ENCODE measurements at regions not wholly inside any gene's neighbourhood (a gene's known extent, or its start where the extent isn't known, plus 50 kb on each side); places are given as distances from the start of the nearest gene placed in this dataset.

DNA sequence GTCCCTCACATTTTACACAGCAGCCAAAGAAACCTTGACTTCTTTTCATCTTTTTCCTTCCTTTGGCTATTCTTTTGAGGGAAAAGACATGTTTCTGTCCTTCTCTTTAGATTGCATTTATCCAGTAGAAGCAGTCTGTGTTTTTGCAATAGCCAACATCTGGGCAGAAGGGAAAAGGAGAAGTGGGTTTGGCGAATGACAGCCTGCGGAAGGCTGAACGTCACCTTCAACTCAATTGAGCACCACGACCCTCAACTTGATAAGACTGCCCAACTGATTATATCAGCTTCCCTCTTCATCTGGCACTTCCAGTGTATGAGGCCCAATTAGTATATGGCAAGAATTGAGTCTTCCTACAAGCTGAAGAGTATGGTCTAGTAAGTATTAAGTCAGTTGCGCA lies 1997.6 kb upstream of the WWC1 start:
- no peaks in the 10 kb centered on the region for H3K9me3 ChIP-seq (ENCODE audit: low read length)
- no peaks in the 10 kb centered on the region for H3K27me3 ChIP-seq (ENCODE audit: insufficient read depth, low read length)
- H3K4me1 ChIP-seq (ENCODE audit: insufficient read depth, low read length): no peaks in the 10 kb centered on the region
- no peak overlapping the region for H2AFZ ChIP-seq (ENCODE audit: low read depth, low read length)
- H3K36me3 ChIP-seq (ENCODE audit: insufficient read depth, low read length): no peaks in the 10 kb centered on the region
- H3K4me3 ChIP-seq (ENCODE audit: low read length): no peak overlapping the region

- Histone ChIP-seq H3K4me1 (ENCODE audit: insufficient read depth, low read length) (peaks cover 2% of the 10 kb centered on the region), H3K9me3 (ENCODE audit: low read length) (no peaks in the 10 kb centered on the region), H3K36me3 (ENCODE audit: insufficient read depth, low read length) (no peaks in the 10 kb centered on the region), H2AFZ (ENCODE audit: low read depth, low read length) (no peak overlapping the region), H3K27me3 (ENCODE audit: insufficient read depth, low read length) (no peaks in the 10 kb centered on the region), H3K4me3 (ENCODE audit: low read length) (no peak overlapping the region)
Observed at GRCh38 chr5:166302166-166302565, 1989.3 kb upstream of the WWC1 start.

DNA sequence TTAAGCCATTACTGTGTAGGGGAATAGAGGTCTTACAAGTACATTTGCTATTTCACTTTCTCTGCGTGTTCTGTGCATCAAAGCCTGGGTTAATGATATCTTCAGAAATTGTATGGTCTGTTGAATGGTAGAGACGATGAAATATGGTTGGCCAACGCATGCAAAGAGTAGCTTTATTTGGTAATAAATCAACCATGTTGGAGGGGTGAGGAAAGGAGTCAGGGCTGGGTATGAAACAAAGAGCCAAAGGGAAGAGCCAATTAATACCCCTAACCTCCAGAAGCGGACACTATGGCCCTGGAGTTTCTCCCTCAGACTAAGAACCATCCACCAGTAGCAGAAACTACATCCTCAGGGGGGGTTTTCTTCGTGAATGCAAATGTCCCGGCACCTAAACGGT lies 1974.0 kb upstream of the WWC1 start:
- Histone ChIP-seq H3K27me3 (ENCODE audit: insufficient read depth, low read length) (no peaks in the 10 kb centered on the region), H3K9me3 (ENCODE audit: low read length) (no peaks in the 10 kb centered on the region), H3K36me3 (ENCODE audit: insufficient read depth, low read length) (no peaks in the 10 kb centered on the region), H3K4me3 (ENCODE audit: low read length) (no peak overlapping the region), H2AFZ (ENCODE audit: low read depth, low read length) (no peak overlapping the region), H3K4me1 (ENCODE audit: insufficient read depth, low read length) (no peaks in the 10 kb centered on the region)

DNA sequence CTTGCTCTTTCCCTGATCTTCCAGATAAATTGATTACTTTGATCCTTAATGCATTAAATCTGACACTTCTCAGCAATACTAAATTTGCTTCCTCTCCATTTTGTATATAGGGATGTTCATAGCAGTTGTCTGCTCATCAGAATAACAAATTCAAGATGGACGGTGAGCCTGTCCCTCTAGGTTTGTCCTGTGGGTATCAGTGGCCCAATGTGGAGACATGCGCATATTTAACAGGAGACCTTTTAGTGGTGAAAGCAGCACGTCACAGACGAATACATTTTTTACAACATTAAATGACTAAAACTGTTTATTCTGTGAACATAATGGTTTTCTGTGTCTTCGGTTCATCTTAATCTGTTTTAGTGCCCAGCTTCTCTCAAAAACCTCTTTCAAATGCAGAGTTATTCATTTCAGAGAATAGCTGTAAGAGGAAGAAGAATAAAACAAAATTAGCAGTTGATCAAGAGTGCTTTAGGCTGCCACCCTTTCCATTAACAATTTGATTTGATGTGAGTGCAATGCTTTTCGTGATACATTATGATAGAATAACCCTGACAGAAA lies 1970.4 kb upstream of the WWC1 start:
- H3K9me3 ChIP-seq (ENCODE audit: low read length): no peaks in the 10 kb centered on the region
- H2AFZ ChIP-seq (ENCODE audit: low read depth, low read length): no peak overlapping the region
- no peaks in the 10 kb centered on the region for H3K36me3 ChIP-seq (ENCODE audit: insufficient read depth, low read length)
- H3K4me3 ChIP-seq (ENCODE audit: low read length): no peak overlapping the region
- no peaks in the 10 kb centered on the region for H3K4me1 ChIP-seq (ENCODE audit: insufficient read depth, low read length)
- no peaks in the 10 kb centered on the region for H3K27me3 ChIP-seq (ENCODE audit: insufficient read depth, low read length)

DNA sequence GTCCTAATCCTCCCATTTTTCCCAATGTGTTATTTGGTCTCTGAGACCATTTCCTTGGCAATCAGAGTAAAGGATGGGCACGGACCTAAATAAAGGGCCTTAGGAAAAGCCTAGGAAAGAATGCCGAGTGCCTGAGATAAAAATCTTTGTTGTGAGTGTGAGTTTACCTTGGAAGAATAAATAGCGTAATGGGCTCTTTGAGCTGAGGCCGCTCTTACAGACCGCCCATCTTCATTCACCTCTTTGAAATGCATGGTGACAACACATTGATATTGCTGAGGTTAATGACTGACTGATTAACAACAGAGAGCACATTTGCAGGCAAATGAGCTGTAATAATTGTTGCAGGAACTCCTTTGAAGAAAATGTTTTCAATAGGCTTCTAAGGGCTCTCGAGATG lies 1967.1 kb upstream of the WWC1 start:
- Histone ChIP-seq H3K27me3 (ENCODE audit: insufficient read depth, low read length) (no peaks in the 10 kb centered on the region), H3K4me3 (ENCODE audit: low read length) (no peak overlapping the region), H3K9me3 (ENCODE audit: low read length) (no peaks in the 10 kb centered on the region), H3K36me3 (ENCODE audit: insufficient read depth, low read length) (no peaks in the 10 kb centered on the region), H2AFZ (ENCODE audit: low read depth, low read length) (no peak overlapping the region), H3K4me1 (ENCODE audit: insufficient read depth, low read length) (no peaks in the 10 kb centered on the region)

- Histone ChIP-seq H3K4me3 (ENCODE audit: low read length) (no peak overlapping the region), H3K4me1 (ENCODE audit: insufficient read depth, low read length) (no peaks in the 10 kb centered on the region), H3K27me3 (ENCODE audit: insufficient read depth, low read length) (no peaks in the 10 kb centered on the region), H3K36me3 (ENCODE audit: insufficient read depth, low read length) (no peaks in the 10 kb centered on the region), H2AFZ (ENCODE audit: low read depth, low read length) (no peak overlapping the region), H3K9me3 (ENCODE audit: low read length) (no peaks in the 10 kb centered on the region)
Observed at GRCh38 chr5:166329149-166329800, 1962.2 kb upstream of the WWC1 start.

DNA sequence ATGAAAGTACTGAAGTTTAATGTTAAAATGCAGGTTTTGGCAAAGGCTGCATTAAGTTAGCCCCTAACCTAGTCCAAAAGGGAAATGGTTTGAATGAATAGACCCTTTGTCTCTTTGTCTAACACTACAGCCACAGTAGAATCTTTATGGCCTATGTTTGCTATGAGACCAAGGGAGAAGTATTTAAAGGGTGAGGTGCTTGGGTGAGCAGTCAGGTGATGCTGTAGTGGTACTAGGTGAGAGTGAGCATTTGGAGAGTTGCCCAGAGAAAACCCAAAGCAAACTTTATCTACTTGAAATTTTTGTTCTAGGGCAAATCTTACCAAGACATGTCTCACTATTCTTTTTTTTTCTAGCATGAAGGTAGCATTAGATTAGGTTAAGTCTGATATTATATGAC lies 1961.4 kb upstream of the WWC1 start:
- Histone ChIP-seq H3K4me3 (ENCODE audit: low read length) (no peak overlapping the region), H3K36me3 (ENCODE audit: insufficient read depth, low read length) (no peaks in the 10 kb centered on the region), H3K4me1 (ENCODE audit: insufficient read depth, low read length) (no peaks in the 10 kb centered on the region), H2AFZ (ENCODE audit: low read depth, low read length) (no peak overlapping the region), H3K27me3 (ENCODE audit: insufficient read depth, low read length) (no peaks in the 10 kb centered on the region), H3K9me3 (ENCODE audit: low read length) (no peaks in the 10 kb centered on the region)

DNA sequence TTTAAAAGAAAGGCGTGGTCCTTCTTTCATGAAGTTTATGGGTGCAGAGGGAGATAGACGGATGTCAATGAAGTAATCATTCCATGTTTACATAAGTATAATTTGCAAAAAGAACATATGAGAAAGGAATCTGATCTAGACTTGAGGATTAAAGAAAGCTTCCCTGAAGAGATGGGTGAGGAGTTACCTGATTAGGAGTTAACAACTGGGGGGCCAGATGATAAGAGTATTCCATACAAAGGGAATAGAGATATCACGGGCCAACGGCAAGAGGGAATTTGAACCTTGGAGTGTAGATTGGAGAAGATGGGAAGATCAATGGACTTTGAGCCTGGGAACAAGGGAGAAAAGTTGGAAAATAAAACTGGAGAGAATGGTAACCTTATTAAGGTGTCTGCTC lies 1959.9 kb upstream of the WWC1 start:
- H3K9me3 ChIP-seq (ENCODE audit: low read length): peaks cover 4% of the 10 kb centered on the region
- H3K27me3 ChIP-seq (ENCODE audit: insufficient read depth, low read length): no peaks in the 10 kb centered on the region
- H3K36me3 ChIP-seq (ENCODE audit: insufficient read depth, low read length): no peaks in the 10 kb centered on the region
- no peak overlapping the region for H3K4me3 ChIP-seq (ENCODE audit: low read length)
- H3K4me1 ChIP-seq (ENCODE audit: insufficient read depth, low read length): no peaks in the 10 kb centered on the region
- H2AFZ ChIP-seq (ENCODE audit: low read depth, low read length): no peak overlapping the region

DNA sequence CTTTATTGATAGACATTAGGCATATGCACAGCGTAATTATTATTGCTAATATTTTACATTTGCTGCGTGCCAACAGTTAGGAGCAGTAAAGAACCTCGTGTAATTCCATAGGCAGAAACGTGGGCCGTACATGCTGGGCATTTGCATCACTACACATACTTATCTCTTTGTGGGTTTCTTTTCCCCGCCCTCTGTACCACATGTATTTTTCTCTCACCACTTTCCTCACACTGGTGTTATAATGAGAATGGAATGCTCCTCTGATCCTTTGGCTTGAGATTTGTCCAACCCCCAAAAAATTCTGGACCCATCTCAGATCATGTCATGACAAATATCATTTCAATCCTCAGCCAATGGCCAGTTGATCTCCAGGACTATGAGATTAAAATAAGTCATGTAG lies 1952.6 kb upstream of the WWC1 start:
- Histone ChIP-seq H3K36me3 (ENCODE audit: insufficient read depth, low read length) (no peaks in the 10 kb centered on the region), H3K4me1 (ENCODE audit: insufficient read depth, low read length) (peaks cover 19% of the 10 kb centered on the region), H3K4me3 (ENCODE audit: low read length) (no peak overlapping the region), H2AFZ (ENCODE audit: low read depth, low read length) (no peak overlapping the region), H3K9me3 (ENCODE audit: low read length) (peaks cover 4% of the 10 kb centered on the region), H3K27me3 (ENCODE audit: insufficient read depth, low read length) (no peaks in the 10 kb centered on the region)

- no peaks in the 10 kb centered on the region for H3K36me3 ChIP-seq (ENCODE audit: insufficient read depth, low read length)
- H3K9me3 ChIP-seq (ENCODE audit: low read length): peaks cover 4% of the 10 kb centered on the region
- H3K4me3 ChIP-seq (ENCODE audit: low read length): no peak overlapping the region
- H3K27me3 ChIP-seq (ENCODE audit: insufficient read depth, low read length): no peaks in the 10 kb centered on the region
- H3K4me1 ChIP-seq (ENCODE audit: insufficient read depth, low read length): peaks cover 26% of the 10 kb centered on the region
- H2AFZ ChIP-seq (ENCODE audit: low read depth, low read length): no peak overlapping the region
Observed at GRCh38 chr5:166340039-166340438, 1951.4 kb upstream of the WWC1 start.

GRCh38 chr5:166341740-166342337 lies 1949.6 kb upstream of the WWC1 start:
- no peaks in the 10 kb centered on the region for H3K36me3 ChIP-seq (ENCODE audit: insufficient read depth, low read length)
- H2AFZ ChIP-seq (ENCODE audit: low read depth, low read length): no peak overlapping the region
- no peaks in the 10 kb centered on the region for H3K27me3 ChIP-seq (ENCODE audit: insufficient read depth, low read length)
- H3K4me1 ChIP-seq (ENCODE audit: insufficient read depth, low read length): peaks cover 26% of the 10 kb centered on the region
- no peaks in the 10 kb centered on the region for H3K9me3 ChIP-seq (ENCODE audit: low read length)
- H3K4me3 ChIP-seq (ENCODE audit: low read length): no peak overlapping the region

DNA sequence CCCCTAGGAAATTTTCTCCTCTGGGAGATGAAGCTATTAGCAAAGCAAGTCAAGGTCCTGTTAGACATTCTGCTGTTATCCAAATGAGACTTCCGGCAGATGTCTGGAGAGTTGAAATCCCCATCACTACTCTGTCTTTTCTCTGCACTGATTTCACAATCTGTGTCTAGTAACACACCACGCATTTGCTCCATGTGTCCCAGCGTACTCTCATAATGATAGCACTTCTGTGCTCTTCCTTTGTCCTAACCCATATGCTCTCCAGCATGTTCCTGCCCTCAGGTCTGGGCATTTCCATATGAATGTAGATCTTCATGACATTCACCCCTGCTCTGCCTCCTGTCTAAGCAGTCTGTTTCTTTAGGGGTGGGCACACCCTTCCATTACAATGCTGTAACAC lies 1949.0 kb upstream of the WWC1 start:
- Histone ChIP-seq H2AFZ (ENCODE audit: low read depth, low read length) (no peak overlapping the region), H3K4me1 (ENCODE audit: insufficient read depth, low read length) (peaks cover 26% of the 10 kb centered on the region), H3K36me3 (ENCODE audit: insufficient read depth, low read length) (no peaks in the 10 kb centered on the region), H3K4me3 (ENCODE audit: low read length) (no peak overlapping the region), H3K27me3 (ENCODE audit: insufficient read depth, low read length) (no peaks in the 10 kb centered on the region), H3K9me3 (ENCODE audit: low read length) (no peaks in the 10 kb centered on the region)

GRCh38 chr5:166346726-166347374 lies 1944.6 kb upstream of the WWC1 start:
- no peak overlapping the region for H2AFZ ChIP-seq (ENCODE audit: low read depth, low read length)
- H3K9me3 ChIP-seq (ENCODE audit: low read length): no peaks in the 10 kb centered on the region
- peaks cover 31% of the 10 kb centered on the region for H3K4me1 ChIP-seq (ENCODE audit: insufficient read depth, low read length)
- H3K4me3 ChIP-seq (ENCODE audit: low read length): no peak overlapping the region
- no peaks in the 10 kb centered on the region for H3K36me3 ChIP-seq (ENCODE audit: insufficient read depth, low read length)
- no peaks in the 10 kb centered on the region for H3K27me3 ChIP-seq (ENCODE audit: insufficient read depth, low read length)

Measured in neuron (in vitro differentiated cells).